GM21717 (cell line): ENCODE measurements at regions not wholly inside any gene's neighbourhood (a gene's known extent, or its start where the extent isn't known, plus 50 kb on each side); places are given as distances from the start of the nearest gene placed in this dataset.

Experiments used
- ATAC-seq: cut with Tn5 transposase; IDR thresholded peaks from one replicate; pipeline ENCODE4 v1.9.1; 2021; ENCODE audit warnings: mild to moderate bottlenecking, moderate library complexity; ENCODE audit not compliant: unreplicated experiment

DNA sequence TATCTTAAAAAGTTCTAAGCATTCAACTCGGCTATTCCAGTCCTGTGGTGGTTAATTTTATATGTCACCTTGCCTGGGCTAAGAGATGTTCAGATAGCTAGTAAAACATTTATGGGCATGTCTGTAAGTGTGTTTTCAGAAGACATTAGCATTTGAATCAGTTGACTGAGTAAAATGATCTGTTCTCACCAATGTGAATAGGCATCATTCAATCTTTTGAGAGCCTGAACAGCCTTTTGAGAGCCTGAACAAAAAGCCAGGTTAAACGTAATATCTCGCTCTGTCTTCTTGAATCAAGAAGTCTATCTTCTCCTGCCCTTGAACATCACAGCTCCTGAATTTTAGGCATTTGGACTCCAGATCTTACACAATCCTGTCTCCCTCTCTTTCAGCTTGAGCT lies 1266.1 kb downstream of the LRFN5 start:
- ATAC-seq: no peak

GRCh38 chr14:42869681-42870080 lies 1263.0 kb downstream of the LRFN5 start:
- ATAC-seq: no peak

GRCh38 chr14:42862114-42862513 lies 1255.4 kb downstream of the LRFN5 start:
- no peak for ATAC-seq

GRCh38 chr14:42860371-42860770 lies 1253.7 kb downstream of the LRFN5 start:
- no peak for ATAC-seq

GRCh38 chr14:42856106-42856505 lies 1249.4 kb downstream of the LRFN5 start:
- ATAC-seq: no peak

GRCh38 chr14:42855085-42855484 lies 1248.4 kb downstream of the LRFN5 start:
- no peak for ATAC-seq

- ATAC-seq: no peak
Measured at GRCh38 chr14:42854061-42854460, 1247.4 kb downstream of the LRFN5 start.

DNA sequence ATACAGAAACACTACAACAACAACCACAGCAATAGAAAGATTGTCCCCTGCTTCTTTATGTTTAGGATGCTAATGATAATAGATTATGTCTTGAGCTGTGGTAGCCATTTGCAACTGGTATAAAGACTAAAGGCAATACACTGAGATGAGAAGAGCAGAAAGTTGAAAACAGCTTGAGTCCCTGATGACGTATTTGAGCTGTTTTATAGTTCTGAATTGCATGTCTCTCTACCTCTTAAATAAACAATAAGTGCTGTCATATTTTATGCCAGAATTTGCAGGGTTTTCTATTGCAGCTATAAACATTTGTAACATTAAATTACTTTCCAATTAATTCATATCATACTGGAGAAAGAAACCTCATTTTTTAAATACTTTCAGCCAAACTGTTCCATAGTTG lies 1242.0 kb downstream of the LRFN5 start:
- no peak for ATAC-seq

GRCh38 chr14:42814817-42815216 lies 1208.1 kb downstream of the LRFN5 start:
- no peak for ATAC-seq

DNA sequence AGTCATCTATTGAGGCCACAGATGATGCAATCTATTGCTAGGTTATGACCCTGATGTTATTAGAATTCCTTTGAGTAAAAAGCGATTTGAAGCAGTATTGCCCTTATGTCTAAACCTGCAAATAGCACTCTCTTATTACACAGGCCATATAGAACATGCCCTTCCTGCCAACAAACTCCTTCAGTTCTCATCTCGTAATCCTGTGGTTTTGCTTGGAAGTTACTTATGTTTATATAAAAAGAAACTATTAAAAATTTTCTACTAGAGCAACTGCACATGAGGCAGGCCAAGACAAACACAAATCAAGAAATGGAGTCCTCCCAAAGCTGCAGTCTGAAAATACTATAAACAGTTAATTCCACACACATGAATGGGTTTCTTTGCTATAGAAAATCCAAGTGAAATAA lies 1200.2 kb downstream of the LRFN5 start:
- no peak for ATAC-seq

DNA sequence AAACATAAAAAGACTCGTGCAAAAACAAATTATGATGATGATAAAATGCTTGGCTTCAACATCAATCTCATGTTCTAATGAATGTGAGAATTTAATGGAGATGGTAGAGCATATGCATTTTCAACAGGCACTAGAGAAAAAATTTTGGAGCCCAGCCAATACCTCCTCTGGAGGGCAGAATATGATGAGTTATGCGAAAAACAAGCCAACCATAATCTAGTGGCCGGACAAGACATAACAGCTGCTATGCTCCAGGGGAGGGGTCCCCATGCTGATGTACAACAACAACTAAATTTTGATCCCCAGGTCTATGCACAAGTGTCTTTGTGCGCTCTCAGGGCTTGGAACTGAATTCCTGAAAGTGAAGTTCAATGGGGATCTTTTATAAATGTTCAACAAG lies 1197.5 kb downstream of the LRFN5 start:
- no peak for ATAC-seq

DNA sequence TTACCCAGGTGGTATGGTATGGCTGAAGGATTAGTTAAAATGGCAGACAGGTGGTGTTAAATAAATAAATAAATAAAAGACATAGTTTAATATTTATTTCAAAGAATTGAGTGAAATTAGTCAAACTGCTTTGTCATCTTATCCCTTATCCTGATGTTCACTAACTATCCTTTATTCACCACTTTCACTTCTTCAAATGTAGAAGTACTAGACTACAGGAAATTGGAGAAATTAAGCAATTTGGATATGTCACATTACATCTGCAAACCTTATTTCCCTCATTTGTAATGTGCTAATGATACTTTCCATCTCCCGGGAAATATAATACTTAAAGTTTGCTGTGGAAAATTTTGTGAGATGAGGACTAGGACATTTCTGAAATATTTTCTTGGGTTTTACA lies 1195.7 kb downstream of the LRFN5 start:
- ATAC-seq: no peak

DNA sequence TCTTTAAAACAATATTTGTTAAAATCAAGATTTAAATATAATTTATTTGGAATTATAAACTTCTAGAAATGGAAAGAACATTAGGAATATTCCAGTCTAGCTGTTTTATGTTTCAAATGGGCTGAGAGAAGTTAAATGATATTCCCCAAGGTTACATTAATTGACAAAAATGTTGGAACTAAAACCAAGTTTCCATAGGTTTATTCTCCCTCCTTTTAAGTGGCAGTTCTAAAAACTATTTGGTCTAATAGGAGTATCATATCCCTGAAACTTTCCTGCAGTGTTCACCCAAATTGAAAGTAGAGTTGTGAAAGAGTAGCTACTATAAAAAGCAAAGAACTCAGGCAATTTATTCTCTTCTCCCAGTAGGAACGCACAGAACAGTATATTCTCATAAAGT lies 1185.5 kb downstream of the LRFN5 start:
- ATAC-seq: no peak

DNA sequence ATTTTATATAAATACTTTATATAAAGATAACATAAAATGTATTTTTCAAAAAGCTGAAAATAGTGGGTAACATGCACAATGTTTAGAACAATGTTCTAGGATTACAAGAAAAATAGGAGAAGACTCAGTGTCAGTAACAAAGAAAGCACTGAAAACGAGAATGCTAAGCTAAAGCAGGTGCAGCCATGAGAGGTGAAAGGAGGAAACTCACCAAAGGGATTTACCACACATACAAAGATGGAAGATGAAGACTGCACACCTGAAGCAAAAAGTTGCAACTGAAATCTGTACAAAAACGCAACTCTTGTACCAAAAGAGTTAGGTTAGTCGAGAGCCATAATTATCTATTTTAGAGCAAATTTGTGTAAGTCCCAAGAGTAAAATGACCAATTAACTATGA lies 1176.1 kb downstream of the LRFN5 start:
- no peak for ATAC-seq

DNA sequence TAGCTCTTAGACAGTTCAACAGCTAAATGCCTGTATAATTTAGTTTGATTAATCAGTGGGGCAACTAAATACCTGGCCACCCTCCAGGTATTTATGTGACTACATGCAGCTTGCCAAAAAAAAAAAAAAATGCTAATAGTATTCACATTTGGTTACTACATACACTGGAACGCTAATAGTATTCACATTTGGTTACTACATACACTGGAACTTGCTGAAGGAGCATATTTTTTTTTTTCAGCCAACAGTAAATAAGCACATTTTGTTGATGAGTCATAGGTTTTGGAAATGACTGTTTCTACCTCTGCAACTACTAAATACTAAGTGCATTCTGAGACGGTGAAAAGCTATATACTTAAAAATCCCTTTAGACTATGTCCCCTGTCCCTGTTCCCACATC lies 1172.3 kb downstream of the LRFN5 start:
- ATAC-seq: no peak

DNA sequence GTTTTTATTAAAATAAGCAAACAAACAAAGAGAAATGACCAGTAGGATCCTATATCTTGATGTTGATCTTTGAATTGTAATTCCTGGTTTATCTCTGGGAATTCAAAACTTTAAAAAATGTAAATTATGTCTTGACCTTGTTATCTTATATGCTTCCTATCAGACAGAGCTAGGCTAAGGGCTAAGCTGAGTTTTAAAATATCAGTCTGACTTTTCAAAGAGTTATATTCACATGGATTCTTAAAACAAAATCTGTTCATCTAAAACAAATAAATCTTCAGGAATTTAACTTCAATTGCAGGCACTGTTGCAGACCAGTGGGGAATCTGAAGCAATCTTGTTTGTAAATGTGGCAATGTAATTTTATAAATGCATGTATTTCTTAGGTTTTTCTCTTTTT lies 1144.1 kb downstream of the LRFN5 start:
- ATAC-seq: no peak

DNA sequence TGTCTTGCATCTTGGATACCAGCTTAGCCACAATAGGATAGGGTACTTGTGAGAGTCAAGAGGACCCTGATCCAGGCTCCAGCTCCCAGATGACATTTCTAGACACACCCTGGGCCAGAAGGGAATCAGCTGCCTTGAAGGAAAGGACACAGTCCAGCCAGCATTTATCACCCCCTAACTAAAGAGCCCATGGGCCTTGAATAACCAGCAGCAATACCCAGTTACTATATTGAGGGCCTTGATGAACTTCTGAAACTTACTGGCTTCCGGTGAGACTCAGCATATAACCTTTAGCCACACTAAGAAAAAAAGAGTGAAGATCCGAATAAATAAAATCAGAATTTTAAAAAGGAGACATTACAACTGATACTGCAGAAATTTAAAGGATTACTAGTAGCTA lies 1135.4 kb downstream of the LRFN5 start:
- ATAC-seq: no peak

DNA sequence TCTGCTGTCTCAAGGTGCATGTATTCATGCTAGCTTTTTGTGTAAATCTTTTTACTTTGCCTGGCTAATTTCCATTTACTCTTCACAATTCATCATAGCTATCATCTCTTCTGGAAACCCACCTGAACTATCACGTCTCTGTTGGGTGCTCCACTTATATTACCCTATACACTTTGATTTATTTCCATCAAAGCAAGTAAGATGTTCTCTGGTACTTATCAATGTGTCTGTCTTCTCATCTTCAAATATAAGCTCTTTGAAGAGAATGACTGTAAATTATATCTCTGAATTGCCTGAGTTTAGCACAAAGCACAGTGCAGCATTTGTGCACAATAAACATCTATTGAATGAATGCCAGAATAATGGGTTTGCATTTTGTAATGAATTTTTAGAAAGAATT lies 1129.7 kb downstream of the LRFN5 start:
- no peak for ATAC-seq

- no peak for ATAC-seq
Measured at GRCh38 chr14:42734041-42734440, 1127.4 kb downstream of the LRFN5 start.

- no peak for ATAC-seq
Measured at GRCh38 chr14:42732005-42732404, 1125.3 kb downstream of the LRFN5 start.

GRCh38 chr14:42731480-42731879 lies 1124.8 kb downstream of the LRFN5 start:
- ATAC-seq: no peak

GRCh38 chr14:42729681-42730080 lies 1123.0 kb downstream of the LRFN5 start:
- no peak for ATAC-seq

DNA sequence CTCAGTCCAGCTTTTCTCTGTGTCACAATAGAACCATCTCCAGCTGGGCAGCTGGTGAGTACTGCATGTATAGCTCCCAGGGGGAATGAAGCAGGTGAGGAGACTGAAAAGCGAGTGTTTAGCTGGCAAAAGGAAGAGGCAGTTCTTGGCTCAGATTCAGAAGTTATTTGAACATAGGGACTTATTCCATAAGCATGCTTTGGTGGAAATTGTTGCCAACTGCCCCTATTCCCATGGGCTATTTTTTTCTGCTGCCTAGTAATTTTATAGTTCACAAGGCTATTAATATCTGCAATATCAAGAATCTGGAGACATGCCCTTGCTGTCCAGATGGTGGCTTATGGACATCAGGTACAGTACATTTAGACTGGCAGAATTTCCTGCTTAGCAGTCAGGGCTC lies 1112.7 kb downstream of the LRFN5 start:
- no peak for ATAC-seq

GRCh38 chr14:42715316-42715715 lies 1108.6 kb downstream of the LRFN5 start:
- ATAC-seq: no peak
